Right lobe of liver (tissue), 4 donors: ENCODE measurements at regions not wholly inside any gene's neighbourhood (a gene's known extent, or its start where the extent isn't known, plus 50 kb on each side); places are given as distances from the start of the nearest gene placed in this dataset.

Experiments used
- CTCF ChIP-seq, 4 donors: fragments of 200-600 bp in 3 of 4; fragments of 450-650 bp in 1 of 4; IDR thresholded peaks; one replicate each; pipeline versions ENCODE4 v1.5.1 to v1.8.0; 2016 to 2022; ENCODE audit warnings: antibody characterized with exemption in 4 of 4, mild to moderate bottlenecking in 2 of 4
- POLR2A ChIP-seq: fragments of 450-650 bp; IDR thresholded peaks from one replicate; pipeline ENCODE4 v1.6.1; 2017; ENCODE audit warnings: antibody characterized with exemption, mild to moderate bottlenecking
- donor health status: DM: no; HTN: no; CAD: no.
- donor health status: DM: no; HTN: no; CAD: no.
- donor health status: DM: no; HTN: yes; CAD: no.

- no peak for TF ChIP-seq CTCF (IDR thresholded peaks at IDR 0.05)
- no peak for TF ChIP-seq POLR2A
Observed at GRCh38 chr4:151885123-151885522, 124.3 kb upstream of the GATB start.
